Psoas muscle (tissue), 7 donors: ENCODE measurements at regions not wholly inside any gene's neighbourhood (a gene's known extent, or its start where the extent isn't known, plus 50 kb on each side); places are given as distances from the start of the nearest gene placed in this dataset.
"Not testable (repeated sequence)": the region's sequence is repeated elsewhere in the genome, so short reads cannot be mapped to it uniquely, and the experiment has no call there.

Source experiments
- ATAC-seq, 4 donors: fragments of 200-7000 bp; cut with Tn5 transposase; one replicate each; pipeline ENCODE4 v1.9.1; 2020; ENCODE audit warnings: moderate library complexity in 3 of 4, mild to moderate bottlenecking in 2 of 4
- DNase-seq, 2 donors: peaks; one replicate each; pipeline ENCODE4 v3.0.0-alpha.2; 2020
- H3K27ac ChIP-seq: fragments of 200-600 bp; one replicate; pipeline ENCODE4 v1.8.0; 2022
- H3K27me3 ChIP-seq, 3 donors: fragments of 200-600 bp in 1 of 3; one replicate each; pipeline versions ENCODE4 v1.6.1 to v1.8.0; 2013 to 2022; ENCODE audit warnings: low read length in 2 of 3, mild to moderate bottlenecking in 2 of 3, moderate library complexity in 1 of 3; ENCODE audit not compliant: insufficient read depth in 3 of 3
- H3K36me3 ChIP-seq, 2 donors: fragments of 200-600 bp in 1 of 2; one replicate each; pipeline versions ENCODE4 v1.6.1 to v1.8.0; 2013 to 2022; ENCODE audit warnings: low read depth in 1 of 2, mild to moderate bottlenecking in 1 of 2, moderate library complexity in 1 of 2; ENCODE audit not compliant: insufficient read depth in 1 of 2
- H3K4me1 ChIP-seq: fragments of 200-600 bp; one replicate; pipeline ENCODE4 v1.8.0; 2022
- H3K4me3 ChIP-seq: fragments of 200-600 bp; one replicate; pipeline ENCODE4 v1.8.0; 2022; ENCODE audit warnings: mild to moderate bottlenecking
- H3K9me3 ChIP-seq: fragments of 200-600 bp; one replicate; pipeline ENCODE4 v1.8.0; 2022
- WGBS, 3 donors: extraction: QIAGEN DNeasy Blood & Tissue Kit; methylation state at CpG; one replicate each; pipeline versions ENCODE4 v1.1.6 to v1.1.7; 2013; 5-methylcytosine and 5-hydroxymethylcytosine counted together
- intact Hi-C, 2 donors: fragments of 100-400 bp; cut with DNase I; formaldehyde crosslinking; loops; one replicate each; pipeline versions ENCODE4 v1.11.0 to v1.14.2; 2022
- TF ChIP-seq, protein P1 (sequence below): fragments of 200-600 bp; IDR thresholded peaks from one replicate; pipeline ENCODE4 v1.8.0; 2022; ENCODE audit warnings: antibody characterized with exemption
- donor health status: healthy with polysubstance abuse.
- donor health status: DM: no; HTN: no; CAD: no; lungs with moderate emphysema.
- donor health status: Bipolar disorder and iron deficiency.
- donor health status: healthy.
- donor health status: DM: yes; HTN: yes; CAD: no.
- donor health status: DM: no; HTN: no; CAD: no.
- donor health status: DM: yes; HTN: yes; CAD: no.

- intact Hi-C loops = no loop called here
- no peak overlapping the region for H3K27ac ChIP-seq
- TF ChIP-seq, protein P1, sequence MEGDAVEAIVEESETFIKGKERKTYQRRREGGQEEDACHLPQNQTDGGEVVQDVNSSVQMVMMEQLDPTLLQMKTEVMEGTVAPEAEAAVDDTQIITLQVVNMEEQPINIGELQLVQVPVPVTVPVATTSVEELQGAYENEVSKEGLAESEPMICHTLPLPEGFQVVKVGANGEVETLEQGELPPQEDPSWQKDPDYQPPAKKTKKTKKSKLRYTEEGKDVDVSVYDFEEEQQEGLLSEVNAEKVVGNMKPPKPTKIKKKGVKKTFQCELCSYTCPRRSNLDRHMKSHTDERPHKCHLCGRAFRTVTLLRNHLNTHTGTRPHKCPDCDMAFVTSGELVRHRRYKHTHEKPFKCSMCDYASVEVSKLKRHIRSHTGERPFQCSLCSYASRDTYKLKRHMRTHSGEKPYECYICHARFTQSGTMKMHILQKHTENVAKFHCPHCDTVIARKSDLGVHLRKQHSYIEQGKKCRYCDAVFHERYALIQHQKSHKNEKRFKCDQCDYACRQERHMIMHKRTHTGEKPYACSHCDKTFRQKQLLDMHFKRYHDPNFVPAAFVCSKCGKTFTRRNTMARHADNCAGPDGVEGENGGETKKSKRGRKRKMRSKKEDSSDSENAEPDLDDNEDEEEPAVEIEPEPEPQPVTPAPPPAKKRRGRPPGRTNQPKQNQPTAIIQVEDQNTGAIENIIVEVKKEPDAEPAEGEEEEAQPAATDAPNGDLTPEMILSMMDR = no peak
- no peak overlapping the region for H3K4me3 ChIP-seq
- H3K4me1 ChIP-seq = no peaks in the 10 kb centered on the region
- WGBS, 3 donors = 15 to 40% (median 24%) methylated on average over 1 of the region's 1 CpG
- H3K36me3 ChIP-seq = no peaks in the 10 kb centered on the region
- no peaks in the 10 kb centered on the region for H3K9me3 ChIP-seq
- ATAC-seq = no peak
- H3K27me3 ChIP-seq = no peaks in the 10 kb centered on the region
- DNase-seq = no peak
Observed at GRCh38 chr2:195331129-195331528, 325.9 kb upstream of the SLC39A10 start.

DNA sequence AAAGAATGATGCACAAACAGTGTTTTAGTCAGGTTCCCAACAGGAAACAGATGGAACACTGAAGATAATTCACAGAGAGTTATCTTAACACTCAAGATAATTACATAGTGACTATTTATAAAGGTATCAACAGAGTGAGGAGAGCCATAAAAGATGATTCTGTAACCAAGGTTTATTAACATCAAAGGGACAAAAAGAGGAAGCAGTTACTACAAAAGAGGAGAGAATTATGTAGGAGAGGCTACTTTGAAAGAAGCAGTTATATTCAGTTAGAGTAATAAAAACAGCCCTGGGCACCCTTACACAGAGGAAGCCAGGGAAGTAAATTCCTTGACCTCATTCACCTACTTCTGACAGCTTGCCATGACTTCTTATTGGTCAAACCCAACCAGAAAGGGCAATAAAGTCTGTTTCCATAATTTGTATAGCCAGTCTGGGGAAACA lies 326.5 kb upstream of the SLC39A10 start:
- TF ChIP-seq, protein P1 = no peak
- ATAC-seq (no peak), DNase-seq (no peak)
- intact Hi-C loops = no loop called here
- Histone ChIP-seq H3K36me3 (no peaks in the 10 kb centered on the region), H3K4me1 (no peaks in the 10 kb centered on the region), H3K27me3 (no peaks in the 10 kb centered on the region), H3K27ac (no peak overlapping the region), H3K9me3 (no peaks in the 10 kb centered on the region), H3K4me3 (no peak overlapping the region)

GRCh38 chr2:195329784-195330183 lies 327.2 kb upstream of the SLC39A10 start:
- ATAC-seq, H3K27ac ChIP-seq, H3K9me3 ChIP-seq, DNase-seq, H3K27me3 ChIP-seq, H3K4me3 ChIP-seq, H3K4me1 ChIP-seq, intact Hi-C loops, H3K36me3 ChIP-seq: not testable (repeated sequence)

- H3K4me3 ChIP-seq = no peak overlapping the region
Observed at GRCh38 chr2:195326537-195326936, 330.5 kb upstream of the SLC39A10 start.

DNA sequence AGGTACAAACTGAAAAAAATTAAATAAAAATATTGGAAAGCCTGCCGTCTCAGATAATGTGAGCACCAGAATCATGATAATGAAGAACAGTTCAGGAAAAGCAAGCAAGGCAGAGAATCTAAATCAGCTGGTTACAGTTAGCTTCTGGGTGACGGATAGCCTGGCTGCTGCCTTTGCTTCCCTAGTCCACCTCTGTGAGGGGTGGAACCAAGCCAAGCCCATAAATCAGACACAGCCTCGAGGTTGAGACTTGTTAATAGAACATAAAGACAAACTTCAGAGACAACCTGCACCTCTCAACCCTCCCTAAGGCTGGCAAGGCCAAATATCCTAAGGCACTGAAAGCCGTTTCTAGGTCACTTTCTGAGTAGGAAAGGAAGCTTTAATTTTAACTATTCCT lies 334.7 kb upstream of the SLC39A10 start:
- ATAC-seq (no peak), DNase-seq (no peak)
- no peak overlapping the region for H3K4me3 ChIP-seq
- TF ChIP-seq, protein P1 = no peak
- H3K27me3 ChIP-seq = no peaks in the 10 kb centered on the region
- intact Hi-C loops = no loop called here
- H3K36me3 ChIP-seq = no peaks in the 10 kb centered on the region
- H3K4me1 ChIP-seq = peaks cover 5% of the 10 kb centered on the region
- H3K9me3 ChIP-seq = no peaks in the 10 kb centered on the region
- WGBS, 3 donors = 22 to 25% (median 24%) methylated on average over 4 of the region's 4 CpGs
- H3K27ac ChIP-seq = no peak overlapping the region

More at GRCh38 chr2:195326537-195326936, 330.5 kb upstream of the SLC39A10 start:
- TF ChIP-seq, protein P1 = no peak
- intact Hi-C loops = no loop called here
- Histone ChIP-seq H3K27me3 (no peaks in the 10 kb centered on the region), H3K9me3 (no peaks in the 10 kb centered on the region), H3K27ac (no peak overlapping the region), H3K4me1 (no peaks in the 10 kb centered on the region), H3K36me3 (no peaks in the 10 kb centered on the region)
- DNase-seq = no peak
- no peak for ATAC-seq
